Caco-2 (cell line): ENCODE measurements at regions not wholly inside any gene's neighbourhood (a gene's known extent, or its start where the extent isn't known, plus 50 kb on each side); places are given as distances from the start of the nearest gene placed in this dataset.

Experiments used
- BruUV-seq: library from RNA; stranded (reverse); fragments of 400-500 nt; replicated peaks from 2 replicates; lab custom pipeline; 2021; lab: Mats Ljungman, UMichigan
- CTCF ChIA-PET: fragments of 300-600 bp; sonication (Branson Sonifier 250); formaldehyde crosslinking; loops from one replicate; lab custom pipeline; 2022; ENCODE audit warnings: antibody characterized with exemption; lab: Charles Lee
- POLR2A ChIA-PET: fragments of 300-600 bp; sonication (Branson Sonifier 250); formaldehyde crosslinking; loops from one replicate; lab custom pipeline; 2022; ENCODE audit warnings: antibody characterized with exemption; lab: Charles Lee
- DNase-seq, 2 experiments: peaks; one replicate each; pipeline versions ENCODE4 v3.0.0 to v3.0.0-alpha.2; 2020 to 2022
- H3K27me3 ChIP-seq: replicated peaks from 2 replicates; pipeline ENCODE4 v1.6.0; 2011; ENCODE audit warnings: low read length; ENCODE audit not compliant: control insufficient read depth, insufficient read depth
- H3K36me3 ChIP-seq: 2 replicates; pipeline ENCODE4 v1.5.1; 2011; ENCODE audit warnings: low read length; ENCODE audit not compliant: control insufficient read depth, insufficient read depth
- H3K4me1 ChIP-seq: fragments of 250-450 bp; sonication (Bioruptor Pico); 2 replicates; pipeline ENCODE4 v1.5.1; 2020; ENCODE audit warnings: mild to moderate bottlenecking
- H3K4me3 ChIP-seq: 2 replicates; pipeline ENCODE4 v1.5.1; 2011; ENCODE audit warnings: low read depth, mild to moderate bottlenecking, control low read depth, low read length
- H3K9me3 ChIP-seq: fragments of 250-450 bp; sonication (Bioruptor Pico); 2 replicates; pipeline ENCODE4 v1.5.1; 2020; ENCODE audit warnings: mild to moderate bottlenecking, moderate library complexity
- H3K27ac Mint-ChIP-seq: one replicate; pipeline ENCODE4 v1.8.0; 2022; ENCODE audit warnings: mixed read lengths; ENCODE audit not compliant: unreplicated experiment
- H3K27me3 Mint-ChIP-seq: one replicate; pipeline ENCODE4 v1.8.0; 2022; ENCODE audit warnings: mixed read lengths; ENCODE audit not compliant: insufficient read depth, unreplicated experiment
- H3K36me3 Mint-ChIP-seq: one replicate; pipeline ENCODE4 v1.8.0; 2022; ENCODE audit warnings: mild to moderate bottlenecking, mixed read lengths; ENCODE audit not compliant: insufficient read depth, unreplicated experiment
- H3K4me1 Mint-ChIP-seq: one replicate; pipeline ENCODE4 v1.8.0; 2022; ENCODE audit warnings: low read depth, mixed read lengths; ENCODE audit not compliant: unreplicated experiment
- H3K4me3 Mint-ChIP-seq: one replicate; pipeline ENCODE4 v1.8.0; 2022; ENCODE audit warnings: mild to moderate bottlenecking, moderate library complexity, mixed read lengths; ENCODE audit not compliant: unreplicated experiment
- H3K9me3 Mint-ChIP-seq: one replicate; pipeline ENCODE4 v1.8.0; 2022; ENCODE audit warnings: mixed read lengths; ENCODE audit not compliant: unreplicated experiment
- CTCF ChIP-seq, 2 experiments: fragments of 200-600 bp in 1 of 2; IDR thresholded peaks; 1 replicate in 1 of 2; 2 replicates in 1 of 2; pipeline versions ENCODE4 v1.5.1 to v1.8.0; 2011 to 2022; ENCODE audit warnings: antibody characterized with exemption in 1 of 2, control low read depth in 1 of 2, inconsistent platforms in 1 of 2, low read depth in 1 of 2, low read length in 1 of 2, mild to moderate bottlenecking in 1 of 2, moderate library complexity in 1 of 2; ENCODE audit not compliant: insufficient read depth in 1 of 2, severe bottlenecking in 1 of 2, unreplicated experiment in 1 of 2
- intact Hi-C: fragments of 100-400 bp; cut with micrococcal nuclease; formaldehyde crosslinking; loops from one replicate; pipeline ENCODE4 v1.10.0; 2022; ENCODE audit not compliant: unreplicated experiment

- POLR2A ChIA-PET: no interaction called here
- intact Hi-C loops: no loop called here
Observed at GRCh38 chr1:191643060-191643459, 515.2 kb upstream of the RGS18 start.

GRCh38 chr1:191648939-191649338, 509.3 kb upstream of the RGS18 start:
- no peaks in the 10 kb centered on the region for H3K36me3 ChIP-seq
- TF ChIP-seq CTCF (IDR thresholded peaks at IDR 0.05; ENCODE audit: insufficient read depth in 1 of 2, low read depth in 1 of 2, low read length in 1 of 2, severe bottlenecking in 1 of 2, unreplicated experiment in 1 of 2): no peak
- H3K4me1 Mint-ChIP-seq: no peaks in the 10 kb centered on the region
- no peak for DNase-seq
- intact Hi-C loops: no loop called here
- H3K4me1 ChIP-seq: no peaks in the 10 kb centered on the region
- H3K9me3 Mint-ChIP-seq: no peaks in the 10 kb centered on the region
- no TSS peak for BruUV-seq
- no peaks in the 10 kb centered on the region for H3K36me3 Mint-ChIP-seq
- H3K4me3 Mint-ChIP-seq: no peak overlapping the region
- H3K27me3 Mint-ChIP-seq: no peaks in the 10 kb centered on the region
- H3K9me3 ChIP-seq: no peaks in the 10 kb centered on the region
- no peaks in the 10 kb centered on the region for H3K27me3 ChIP-seq
- H3K27ac Mint-ChIP-seq: no peak overlapping the region
- CTCF ChIA-PET: no interaction called here
- H3K4me3 ChIP-seq: no peak overlapping the region
- POLR2A ChIA-PET: no interaction called here

More at GRCh38 chr1:191643060-191643459, 515.2 kb upstream of the RGS18 start:
- Mint-ChIP-seq H3K9me3 (no peaks in the 10 kb centered on the region), H3K27ac (no peak overlapping the region), H3K27me3 (no peaks in the 10 kb centered on the region), H3K4me3 (no peak overlapping the region), H3K4me1 (no peaks in the 10 kb centered on the region), H3K36me3 (no peaks in the 10 kb centered on the region)
- Histone ChIP-seq H3K27me3 (no peaks in the 10 kb centered on the region), H3K4me1 (no peaks in the 10 kb centered on the region), H3K9me3 (no peaks in the 10 kb centered on the region), H3K4me3 (no peak overlapping the region), H3K36me3 (no peaks in the 10 kb centered on the region)
- CTCF ChIA-PET: no interaction called here
- no peak for DNase-seq
- no peak for TF ChIP-seq CTCF (IDR thresholded peaks at IDR 0.05; ENCODE audit: insufficient read depth in 1 of 2, low read depth in 1 of 2, low read length in 1 of 2, severe bottlenecking in 1 of 2, unreplicated experiment in 1 of 2)
- BruUV-seq: no TSS peak

GRCh38 chr1:191662051-191662450, 496.2 kb upstream of the RGS18 start:
- Mint-ChIP-seq H3K9me3 (no peaks in the 10 kb centered on the region), H3K4me3 (no peak overlapping the region), H3K4me1 (no peaks in the 10 kb centered on the region), H3K27ac (no peak overlapping the region), H3K27me3 (peaks cover 3% of the 10 kb centered on the region), H3K36me3 (no peaks in the 10 kb centered on the region)
- no peaks in the 10 kb centered on the region for H3K4me1 ChIP-seq
- H3K36me3 ChIP-seq: no peaks in the 10 kb centered on the region
- ChIA-PET CTCF (no interaction called here), POLR2A (no interaction called here)
- BruUV-seq: no TSS peak
- TF ChIP-seq CTCF (IDR thresholded peaks at IDR 0.05; ENCODE audit: insufficient read depth in 1 of 2, low read depth in 1 of 2, low read length in 1 of 2, severe bottlenecking in 1 of 2, unreplicated experiment in 1 of 2): no peak
- H3K27me3 ChIP-seq: no peaks in the 10 kb centered on the region
- no peak for DNase-seq
- no peaks in the 10 kb centered on the region for H3K9me3 ChIP-seq
- intact Hi-C loops: no loop called here
- no peak overlapping the region for H3K4me3 ChIP-seq
